Esophagus (tissue), 2 donors: ENCODE measurements at regions not wholly inside any gene's neighbourhood (a gene's known extent, or its start where the extent isn't known, plus 50 kb on each side); places are given as distances from the start of the nearest gene placed in this dataset.
A peak's percentile ranks its signal among the peaks of the same experiment; 100 is the strongest.

Experiments used
- H3K27ac ChIP-seq, 2 donors: one replicate each; pipeline ENCODE4 v1.5.1; 2013; ENCODE audit warnings: low read depth in 2 of 2, mild to moderate bottlenecking in 2 of 2, inconsistent platforms in 1 of 2, low read length in 1 of 2, moderate library complexity in 1 of 2
- H3K27me3 ChIP-seq, 2 donors: one replicate each; pipeline ENCODE4 v1.6.1; 2013; ENCODE audit warnings: low read length in 2 of 2, control low read depth in 1 of 2, mild to moderate bottlenecking in 1 of 2; ENCODE audit not compliant: insufficient read depth in 2 of 2, control insufficient read depth in 1 of 2
- H3K36me3 ChIP-seq, 2 donors: one replicate each; pipeline ENCODE4 v1.6.1; 2013; ENCODE audit warnings: low read length in 1 of 2; ENCODE audit not compliant: control insufficient read depth in 2 of 2, insufficient read depth in 2 of 2
- H3K4me1 ChIP-seq, 2 donors: one replicate each; pipeline ENCODE4 v1.6.1; 2013; ENCODE audit warnings: low read length in 1 of 2; ENCODE audit not compliant: control insufficient read depth in 2 of 2, insufficient read depth in 2 of 2
- H3K4me3 ChIP-seq, 2 donors: one replicate each; pipeline ENCODE4 v1.5.1; 2013; ENCODE audit warnings: low read length in 2 of 2, mild to moderate bottlenecking in 2 of 2, low read depth in 1 of 2, moderate library complexity in 1 of 2
- H3K9me3 ChIP-seq, 2 donors: one replicate each; pipeline ENCODE4 v1.6.1; 2013; ENCODE audit warnings: mild to moderate bottlenecking in 2 of 2, low read depth in 1 of 2, low read length in 1 of 2, moderate library complexity in 1 of 2; ENCODE audit not compliant: control insufficient read depth in 2 of 2, insufficient read depth in 1 of 2
- WGBS, 2 donors: extraction: QIAGEN DNeasy Blood & Tissue Kit; methylation state at CpG; one replicate each; pipeline ENCODE4 v1.1.7; 2013; 5-methylcytosine and 5-hydroxymethylcytosine counted together
- donor health status: healthy with polysubstance abuse.
- donor health status: Bipolar disorder and iron deficiency.

GRCh38 chr2:180677200-180677599, 303.2 kb upstream of the UBE2E3 start:
- no peaks in the 10 kb centered on the region for H3K36me3 ChIP-seq
- no peak overlapping the region for H3K27ac ChIP-seq
- WGBS, 2 donors: 43 to 47% methylated on average over 3 of the region's 3 CpGs
- no peak overlapping the region for H3K4me3 ChIP-seq
- H3K9me3 ChIP-seq: no peaks in the 10 kb centered on the region
- no peaks in the 10 kb centered on the region for H3K4me1 ChIP-seq
- H3K27me3 ChIP-seq: no peaks in the 10 kb centered on the region

GRCh38 chr2:180676520-180677025, 303.8 kb upstream of the UBE2E3 start:
- no peaks in the 10 kb centered on the region for H3K27me3 ChIP-seq
- H3K27ac ChIP-seq: peak overlapping the region in 1 of 2 donors; percentile 60
- no peaks in the 10 kb centered on the region for H3K9me3 ChIP-seq
- no peaks in the 10 kb centered on the region for H3K36me3 ChIP-seq
- 90 to 100% methylated on average over 1 of the region's 1 CpG for WGBS, 2 donors
- H3K4me1 ChIP-seq: no peaks in the 10 kb centered on the region
- no peak overlapping the region for H3K4me3 ChIP-seq

- no peaks in the 10 kb centered on the region for H3K27me3 ChIP-seq
- H3K4me1 ChIP-seq: no peaks in the 10 kb centered on the region
- H3K27ac ChIP-seq: peak overlapping the region in 1 of 2 donors; percentile 31
- H3K9me3 ChIP-seq: no peaks in the 10 kb centered on the region
- no peaks in the 10 kb centered on the region for H3K36me3 ChIP-seq
- WGBS, 2 donors: 23 to 43% methylated on average over 1 of the region's 1 CpG
- no peak overlapping the region for H3K4me3 ChIP-seq
Measured at GRCh38 chr2:180675170-180675569, 305.2 kb upstream of the UBE2E3 start.

- H3K27ac ChIP-seq: no peak overlapping the region
- 59 to 67% methylated on average over 1 of the region's 1 CpG for WGBS, 2 donors
- H3K4me3 ChIP-seq: no peak overlapping the region
- no peaks in the 10 kb centered on the region for H3K36me3 ChIP-seq
- no peaks in the 10 kb centered on the region for H3K9me3 ChIP-seq
- H3K27me3 ChIP-seq: no peaks in the 10 kb centered on the region
- no peaks in the 10 kb centered on the region for H3K4me1 ChIP-seq
Measured at GRCh38 chr2:180672377-180672776, 308.0 kb upstream of the UBE2E3 start.

- Histone ChIP-seq H3K9me3 (no peaks in the 10 kb centered on the region), H3K27me3 (no peaks in the 10 kb centered on the region), H3K4me3 (no peak overlapping the region), H3K4me1 (no peaks in the 10 kb centered on the region), H3K27ac (no peak overlapping the region), H3K36me3 (no peaks in the 10 kb centered on the region)
- WGBS, 2 donors: 84 to 86% methylated on average over 4 of the region's 4 CpGs
Measured at GRCh38 chr2:180670302-180671003, 310.0 kb upstream of the UBE2E3 start.

- Histone ChIP-seq H3K4me3 (no peak overlapping the region), H3K36me3 (no peaks in the 10 kb centered on the region), H3K27ac (no peak overlapping the region), H3K4me1 (no peaks in the 10 kb centered on the region), H3K27me3 (no peaks in the 10 kb centered on the region), H3K9me3 (no peaks in the 10 kb centered on the region)
- 30 to 33% methylated on average over 2 of the region's 2 CpGs for WGBS, 2 donors
Measured at GRCh38 chr2:180669016-180669415, 311.4 kb upstream of the UBE2E3 start.

- Histone ChIP-seq H3K4me1 (no peaks in the 10 kb centered on the region), H3K9me3 (peaks cover 0 to 2% of the 10 kb centered on the region in 2 donors), H3K27ac (no peak overlapping the region), H3K36me3 (no peaks in the 10 kb centered on the region), H3K4me3 (no peak overlapping the region), H3K27me3 (no peaks in the 10 kb centered on the region)
- 98 to 99% methylated on average over 2 of the region's 2 CpGs for WGBS, 2 donors
Measured at GRCh38 chr2:180664507-180664906, 315.9 kb upstream of the UBE2E3 start.

- no peaks in the 10 kb centered on the region for H3K4me1 ChIP-seq
- no peak overlapping the region for H3K27ac ChIP-seq
- no peaks in the 10 kb centered on the region for H3K27me3 ChIP-seq
- 34 to 46% methylated on average over 3 of the region's 3 CpGs for WGBS, 2 donors
- H3K36me3 ChIP-seq: no peaks in the 10 kb centered on the region
- H3K9me3 ChIP-seq: peaks cover 0 to 2% of the 10 kb centered on the region in 2 donors
- no peak overlapping the region for H3K4me3 ChIP-seq
Measured at GRCh38 chr2:180662941-180663471, 317.4 kb upstream of the UBE2E3 start.

- WGBS, 2 donors: 61 to 62% methylated on average over 1 of the region's 1 CpG
- H3K4me3 ChIP-seq: no peak overlapping the region
- no peaks in the 10 kb centered on the region for H3K4me1 ChIP-seq
- no peak overlapping the region for H3K27ac ChIP-seq
- H3K9me3 ChIP-seq: peaks cover 0 to 2% of the 10 kb centered on the region in 2 donors
- H3K36me3 ChIP-seq: no peaks in the 10 kb centered on the region
- H3K27me3 ChIP-seq: no peaks in the 10 kb centered on the region
Measured at GRCh38 chr2:180662521-180662920, 317.9 kb upstream of the UBE2E3 start.

- Histone ChIP-seq H3K27me3 (no peaks in the 10 kb centered on the region), H3K4me1 (no peaks in the 10 kb centered on the region), H3K4me3 (no peak overlapping the region), H3K36me3 (no peaks in the 10 kb centered on the region), H3K27ac (no peak overlapping the region), H3K9me3 (peaks cover 0 to 2% of the 10 kb centered on the region in 2 donors)
- 70 to 79% methylated on average over 1 of the region's 1 CpG for WGBS, 2 donors
Measured at GRCh38 chr2:180661686-180662030, 318.7 kb upstream of the UBE2E3 start.
